AG04450 (cell line): ENCODE measurements at regions not wholly inside any gene's neighbourhood (a gene's known extent, or its start where the extent isn't known, plus 50 kb on each side); places are given as distances from the start of the nearest gene placed in this dataset.

ENCODE experiments used
- CTCF ChIA-PET: fragments of 300-600, 350-600 bp; formaldehyde crosslinking; extraction: SDS; loops from one replicate; lab custom pipeline; 2022; ENCODE audit warnings: antibody characterized with exemption, inconsistent platforms; lab: Charles Lee
- POLR2A ChIA-PET: fragments of 350-600 bp; formaldehyde crosslinking; extraction: SDS; loops from one replicate; lab custom pipeline; 2021; ENCODE audit warnings: antibody characterized with exemption, inconsistent platforms; lab: Yijun Ruan, JAX
- DNase-seq: peaks from one replicate; pipeline ENCODE4 v3.0.0-alpha.2; 2011; ENCODE audit warnings: low read depth, low spot score
- H3K27ac ChIP-seq: one replicate; pipeline ENCODE4 v1.5.1; 2012; ENCODE audit warnings: low read depth, low read length, control low read depth
- H3K27me3 ChIP-seq: one replicate; pipeline ENCODE4 v1.6.0; 2012; ENCODE audit warnings: low read length; ENCODE audit not compliant: control insufficient read depth, insufficient read depth
- H3K4me3 ChIP-seq: 2 replicates; pipeline ENCODE4 v1.5.1; 2011; ENCODE audit warnings: mild to moderate bottlenecking, low read depth, low read length, control low read depth
- H3K9me3 ChIP-seq: 2 replicates; pipeline ENCODE4 v1.5.1; 2012; ENCODE audit warnings: low read length; ENCODE audit not compliant: control insufficient read depth, insufficient read depth
- CTCF ChIP-seq: IDR thresholded peaks from 2 replicates; pipeline ENCODE4 v1.5.1; 2011; ENCODE audit warnings: low read depth, low read length, control low read depth, inconsistent platforms

GRCh38 chr5:100452126-100452525, 83.0 kb upstream of the FAM174A start:
- H3K27ac ChIP-seq, result no peak overlapping the region
- H3K4me3 ChIP-seq, result no peak overlapping the region
- no peak for DNase-seq
- no peaks in the 10 kb centered on the region for H3K27me3 ChIP-seq
- no peak for TF ChIP-seq CTCF
- ChIA-PET POLR2A (no interaction called here), CTCF (no interaction called here)
- no peaks in the 10 kb centered on the region for H3K9me3 ChIP-seq

GRCh38 chr5:100448111-100448528, 87.1 kb upstream of the FAM174A start:
- no peaks in the 10 kb centered on the region for H3K9me3 ChIP-seq
- H3K4me3 ChIP-seq, result no peak overlapping the region
- TF ChIP-seq CTCF, result no peak
- H3K27me3 ChIP-seq, result no peaks in the 10 kb centered on the region
- no peak overlapping the region for H3K27ac ChIP-seq
- CTCF ChIA-PET, result no interaction called here
- no peak for DNase-seq
- POLR2A ChIA-PET, result no interaction called here

DNA sequence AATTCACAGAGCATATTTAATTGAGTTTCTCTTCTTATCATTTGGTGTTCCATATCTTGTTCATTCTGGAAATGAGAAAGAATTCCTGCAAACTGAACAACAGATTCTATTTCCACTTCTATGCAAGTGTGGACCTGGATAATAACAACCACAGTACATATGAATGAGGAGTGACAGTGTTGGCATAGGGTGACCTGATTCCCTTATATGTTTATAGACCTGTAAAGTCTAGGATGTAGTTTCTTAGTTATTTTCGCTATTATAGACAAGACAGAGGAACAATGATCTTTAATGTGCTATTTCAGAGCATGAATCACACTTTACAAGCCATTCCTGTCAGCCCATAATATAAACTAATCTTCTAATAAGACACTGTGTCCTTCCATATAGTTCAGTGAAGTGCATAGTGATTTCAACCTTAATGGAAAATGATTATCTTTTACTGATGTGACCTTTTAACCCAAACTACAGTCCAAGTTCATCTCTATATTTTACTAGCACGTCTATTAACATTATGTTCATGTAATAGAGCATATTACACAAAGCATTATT, 88.2 kb upstream of the FAM174A start:
- no peak for TF ChIP-seq CTCF
- CTCF ChIA-PET, result interaction anchor here (0.6 to 1.5 kb wide), 2 partner anchors 230 to 1232 kb away, joined by 3 to 4 read pairs; no protein-coding TSS in a partner anchor
- H3K27me3 ChIP-seq, result no peaks in the 10 kb centered on the region

DNA sequence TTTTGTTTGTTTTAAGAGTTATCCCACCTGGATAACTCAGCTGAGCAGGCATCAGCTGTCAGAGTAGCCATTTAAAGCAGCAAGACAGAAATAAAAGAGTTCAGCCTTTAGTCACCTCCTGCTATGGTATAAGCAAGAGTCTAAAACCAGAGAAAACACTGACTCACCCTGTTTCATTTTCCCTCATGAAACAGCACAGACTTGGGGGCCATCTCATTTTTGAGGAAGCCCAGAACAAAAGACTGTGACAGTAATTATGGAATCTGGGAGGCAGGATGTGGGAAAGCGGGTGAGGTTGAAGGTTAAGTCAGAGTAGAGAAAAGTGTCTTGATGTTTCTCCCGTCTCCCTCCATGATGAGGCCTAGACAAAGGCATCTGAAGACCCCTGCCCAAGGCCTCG, 90.2 kb upstream of the FAM174A start:
- no peak for DNase-seq

More for the DNA sequence above, 88.2 kb upstream of the FAM174A start:
- Histone ChIP-seq H3K4me3 (no peak overlapping the region), H3K27ac (no peak overlapping the region), H3K9me3 (no peaks in the 10 kb centered on the region)
- POLR2A ChIA-PET, result no interaction called here
- DNase-seq, result no peak

GRCh38 chr5:100434815-100435214, 100.4 kb upstream of the FAM174A start:
- POLR2A ChIA-PET, result no interaction called here
- CTCF ChIA-PET, result no interaction called here
- no peaks in the 10 kb centered on the region for H3K9me3 ChIP-seq
- TF ChIP-seq CTCF, result no peak
- no peaks in the 10 kb centered on the region for H3K27me3 ChIP-seq
- H3K27ac ChIP-seq, result no peak overlapping the region
- H3K4me3 ChIP-seq, result no peak overlapping the region
- no peak for DNase-seq

More for the DNA sequence above, 90.2 kb upstream of the FAM174A start:
- H3K4me3 ChIP-seq, result no peak overlapping the region
- TF ChIP-seq CTCF, result no peak
- CTCF ChIA-PET, result no interaction called here
- H3K9me3 ChIP-seq, result no peaks in the 10 kb centered on the region
- POLR2A ChIA-PET, result no interaction called here
- no peaks in the 10 kb centered on the region for H3K27me3 ChIP-seq
- H3K27ac ChIP-seq, result no peak overlapping the region
